HG02884 (cell line): ENCODE measurements at regions not wholly inside any gene's neighbourhood (a gene's known extent, or its start where the extent isn't known, plus 50 kb on each side); places are given as distances from the start of the nearest gene placed in this dataset.

Experiments
- ATAC-seq: cut with Tn5 transposase; IDR thresholded peaks from one replicate; pipeline ENCODE4 v1.9.1; 2021; ENCODE audit warnings: mild to moderate bottlenecking, moderate library complexity; ENCODE audit not compliant: unreplicated experiment

GRCh38 chr5:82812575-82812974 lies 264.6 kb downstream of the TMEM167A start:
- no peak for ATAC-seq

GRCh38 chr5:82811490-82811889 lies 265.7 kb downstream of the TMEM167A start:
- ATAC-seq, result no peak

- ATAC-seq, result no peak
Measured at GRCh38 chr5:82809420-82810143, 267.6 kb downstream of the TMEM167A start.

- ATAC-seq, result no peak
Measured at GRCh38 chr5:82808960-82809359, 268.2 kb downstream of the TMEM167A start.

GRCh38 chr5:82807021-82807420 lies 270.2 kb downstream of the TMEM167A start:
- ATAC-seq, result no peak

- ATAC-seq, result no peak
Measured at GRCh38 chr5:82806513-82806912, 270.7 kb downstream of the TMEM167A start.

- ATAC-seq, result no peak
Measured at GRCh38 chr5:82804155-82804690, 273.0 kb downstream of the TMEM167A start.

GRCh38 chr5:82802954-82803353 lies 274.2 kb downstream of the TMEM167A start:
- peak; percentile 59 for ATAC-seq

- no peak for ATAC-seq
Measured at GRCh38 chr5:82800826-82801225, 276.4 kb downstream of the TMEM167A start.

GRCh38 chr5:82799361-82800077 lies 277.7 kb downstream of the TMEM167A start:
- ATAC-seq, result no peak

GRCh38 chr5:82798676-82799075 lies 278.5 kb downstream of the TMEM167A start:
- no peak for ATAC-seq

- no peak for ATAC-seq
Measured at GRCh38 chr5:82796643-82797416, 280.4 kb downstream of the TMEM167A start.

- ATAC-seq, result no peak
Measured at GRCh38 chr5:82794876-82795275, 282.3 kb downstream of the TMEM167A start.

- no peak for ATAC-seq
Measured at GRCh38 chr5:82793808-82794419, 283.3 kb downstream of the TMEM167A start.

- no peak for ATAC-seq
Measured at GRCh38 chr5:82792096-82792495, 285.1 kb downstream of the TMEM167A start.

- no peak for ATAC-seq
Measured at GRCh38 chr5:82789095-82789494, 288.1 kb downstream of the TMEM167A start.

- ATAC-seq, result no peak
Measured at GRCh38 chr5:82786748-82787147, 290.4 kb downstream of the TMEM167A start.

GRCh38 chr5:82785882-82786509 lies 291.2 kb downstream of the TMEM167A start:
- ATAC-seq, result no peak

- no peak for ATAC-seq
Measured at GRCh38 chr5:82785456-82785855, 291.7 kb downstream of the TMEM167A start.

GRCh38 chr5:82784521-82784920 lies 292.7 kb downstream of the TMEM167A start:
- no peak for ATAC-seq
